ENCODE measurements at regions not wholly inside any gene's neighbourhood (a gene's known extent, or its start where the extent isn't known, plus 50 kb on each side); places are given as distances from the start of the nearest gene placed in this dataset.

- no peaks in the 10 kb centered on the region for H3K27me3 Mint-ChIP-seq (ENCODE audit: low read depth)
- no peak overlapping the region for H3K27ac Mint-ChIP-seq
- no peak overlapping the region for H3K4me3 Mint-ChIP-seq
- H3K36me3 Mint-ChIP-seq (ENCODE audit: low read depth) = no peaks in the 10 kb centered on the region
- peaks cover 3% of the 10 kb centered on the region for H3K9me3 Mint-ChIP-seq
- no peaks in the 10 kb centered on the region for H3K4me1 Mint-ChIP-seq (ENCODE audit: low read depth)
Observed at GRCh38 chr7:106797937-106798336, 67.1 kb upstream of the PIK3CG start.

GRCh38 chr7:106802589-106802988 is 62.5 kb upstream of the PIK3CG start:
- no peak overlapping the region for H3K4me3 Mint-ChIP-seq
- no peak overlapping the region for H3K27ac Mint-ChIP-seq
- no peaks in the 10 kb centered on the region for H3K9me3 Mint-ChIP-seq

GRCh38 chr7:106806556-106806955 is 58.5 kb upstream of the PIK3CG start:
- Mint-ChIP-seq H3K4me1 (ENCODE audit: low read depth) (peaks cover 3% of the 10 kb centered on the region), H3K4me3 (no peak overlapping the region), H3K36me3 (ENCODE audit: low read depth) (no peaks in the 10 kb centered on the region), H3K27me3 (ENCODE audit: low read depth) (peaks cover 5% of the 10 kb centered on the region), H3K27ac (no peak overlapping the region), H3K9me3 (no peaks in the 10 kb centered on the region)

More at GRCh38 chr7:106802589-106802988, 62.5 kb upstream of the PIK3CG start:
- H3K27me3 Mint-ChIP-seq (ENCODE audit: low read depth) = peaks cover 5% of the 10 kb centered on the region
- no peaks in the 10 kb centered on the region for H3K4me1 Mint-ChIP-seq (ENCODE audit: low read depth)
- no peaks in the 10 kb centered on the region for H3K36me3 Mint-ChIP-seq (ENCODE audit: low read depth)

- Mint-ChIP-seq H3K36me3 (ENCODE audit: low read depth) (no peaks in the 10 kb centered on the region), H3K4me1 (ENCODE audit: low read depth) (peaks cover 10% of the 10 kb centered on the region), H3K9me3 (no peaks in the 10 kb centered on the region), H3K4me3 (no peak overlapping the region), H3K27ac (no peak overlapping the region), H3K27me3 (ENCODE audit: low read depth) (peaks cover 5% of the 10 kb centered on the region)
Observed at GRCh38 chr7:106807474-106807873, 57.6 kb upstream of the PIK3CG start.

GRCh38 chr7:106808967-106809635 is 56.0 kb upstream of the PIK3CG start:
- Mint-ChIP-seq H3K9me3 (no peaks in the 10 kb centered on the region), H3K36me3 (ENCODE audit: low read depth) (no peaks in the 10 kb centered on the region), H3K27ac (no peak overlapping the region), H3K4me3 (no peak overlapping the region), H3K27me3 (ENCODE audit: low read depth) (peaks cover 8% of the 10 kb centered on the region), H3K4me1 (ENCODE audit: low read depth) (peaks cover 12% of the 10 kb centered on the region)

GRCh38 chr7:106811472-106811871 is 53.6 kb upstream of the PIK3CG start:
- Mint-ChIP-seq H3K27me3 (ENCODE audit: low read depth) (peaks cover 3% of the 10 kb centered on the region), H3K36me3 (ENCODE audit: low read depth) (no peaks in the 10 kb centered on the region), H3K4me3 (no peak overlapping the region), H3K9me3 (no peaks in the 10 kb centered on the region), H3K27ac (no peak overlapping the region), H3K4me1 (ENCODE audit: low read depth) (peaks cover 17% of the 10 kb centered on the region)

- no peaks in the 10 kb centered on the region for H3K9me3 Mint-ChIP-seq
- no peak overlapping the region for H3K4me3 Mint-ChIP-seq
- H3K36me3 Mint-ChIP-seq (ENCODE audit: low read depth) = no peaks in the 10 kb centered on the region
- H3K27me3 Mint-ChIP-seq (ENCODE audit: low read depth) = peaks cover 3% of the 10 kb centered on the region
- peaks cover 17% of the 10 kb centered on the region for H3K4me1 Mint-ChIP-seq (ENCODE audit: low read depth)
- H3K27ac Mint-ChIP-seq = peak overlapping the region; percentile 59
Observed at GRCh38 chr7:106812027-106812643, 52.9 kb upstream of the PIK3CG start.

GRCh38 chr7:106813705-106814305 is 51.3 kb upstream of the PIK3CG start:
- Mint-ChIP-seq H3K36me3 (ENCODE audit: low read depth) (no peaks in the 10 kb centered on the region), H3K27me3 (ENCODE audit: low read depth) (peaks cover 3% of the 10 kb centered on the region), H3K4me1 (ENCODE audit: low read depth) (peaks cover 17% of the 10 kb centered on the region), H3K9me3 (no peaks in the 10 kb centered on the region), H3K4me3 (no peak overlapping the region), H3K27ac (no peak overlapping the region)

- peaks cover 3% of the 10 kb centered on the region for H3K27me3 Mint-ChIP-seq (ENCODE audit: low read depth)
- H3K36me3 Mint-ChIP-seq (ENCODE audit: low read depth) = no peaks in the 10 kb centered on the region
- peaks cover 17% of the 10 kb centered on the region for H3K4me1 Mint-ChIP-seq (ENCODE audit: low read depth)
- no peak overlapping the region for H3K4me3 Mint-ChIP-seq
- H3K27ac Mint-ChIP-seq = no peak overlapping the region
- no peaks in the 10 kb centered on the region for H3K9me3 Mint-ChIP-seq
Observed at GRCh38 chr7:106814887-106815286, 50.2 kb upstream of the PIK3CG start.
